Endodermal cell (in vitro differentiated cells): ENCODE measurements at regions not wholly inside any gene's neighbourhood (a gene's known extent, or its start where the extent isn't known, plus 50 kb on each side); places are given as distances from the start of the nearest gene placed in this dataset.

ENCODE experiments used
- DNase-seq: peaks from one replicate; pipeline ENCODE4 v3.0.0-alpha.2; 2017
- H3K27ac ChIP-seq: 2 replicates; pipeline ENCODE4 v1.5.1; 2013; ENCODE audit warnings: mild to moderate bottlenecking, low read depth, low read length, moderate library complexity
- H3K27me3 ChIP-seq: 2 replicates; pipeline ENCODE4 v1.6.1; 2013; ENCODE audit warnings: mild to moderate bottlenecking, low read length, moderate library complexity; ENCODE audit not compliant: insufficient read depth, control insufficient read depth, poor library complexity, severe bottlenecking
- H3K36me3 ChIP-seq: 2 replicates; pipeline ENCODE4 v1.7.0; 2013; ENCODE audit warnings: mild to moderate bottlenecking, low read length, moderate library complexity; ENCODE audit not compliant: control insufficient read depth, insufficient read depth
- H3K4me1 ChIP-seq: one replicate; pipeline ENCODE4 v1.7.0; 2013; ENCODE audit warnings: low read length; ENCODE audit not compliant: control insufficient read depth, insufficient read depth
- H3K4me3 ChIP-seq: 2 replicates; pipeline ENCODE4 v1.5.1; 2013; ENCODE audit warnings: mild to moderate bottlenecking, low read length, moderate library complexity
- H3K9ac ChIP-seq: 2 replicates; pipeline ENCODE4 v1.6.1; 2013; ENCODE audit warnings: mild to moderate bottlenecking, low read length, moderate library complexity; ENCODE audit not compliant: poor library complexity, severe bottlenecking; ENCODE audit errors: extremely low read depth
- H3K9me3 ChIP-seq: 2 replicates; pipeline ENCODE4 v1.6.1; 2013; ENCODE audit warnings: mild to moderate bottlenecking, low read length, moderate library complexity; ENCODE audit not compliant: control insufficient read depth
- H3K27ac Mint-ChIP-seq: 2 replicates; pipeline ENCODE4 v1.8.0; 2020; ENCODE audit warnings: mixed read lengths
- H3K27me3 Mint-ChIP-seq: 2 replicates; pipeline ENCODE4 v1.8.0; 2021; ENCODE audit warnings: mild to moderate bottlenecking, mixed read lengths; ENCODE audit not compliant: insufficient read depth
- H3K36me3 Mint-ChIP-seq: 2 replicates; pipeline ENCODE4 v1.8.0; 2020; ENCODE audit warnings: low read depth, mixed read lengths
- H3K4me1 Mint-ChIP-seq: 2 replicates; pipeline ENCODE4 v1.8.0; 2020; ENCODE audit warnings: mixed read lengths
- H3K4me3 Mint-ChIP-seq: 2 replicates; pipeline ENCODE4 v1.8.0; 2020; ENCODE audit warnings: mild to moderate bottlenecking, moderate library complexity, mixed read lengths
- H3K9me3 Mint-ChIP-seq: 2 replicates; pipeline ENCODE4 v1.8.0; 2020; ENCODE audit warnings: mild to moderate bottlenecking, mixed read lengths
- WGBS, 2 experiments: methylation state at CpG; one replicate each; pipeline versions ENCODE4 v1.1.5 to v1.1.7; 2013; ENCODE audit warnings: missing lambda C conversion rate in 2 of 2, mixed read lengths in 1 of 2; ENCODE audit not compliant: insufficient coverage in 1 of 2, insufficient read length in 1 of 2; 5-methylcytosine and 5-hydroxymethylcytosine counted together
- TF ChIP-seq, protein P1 (sequence below): fragments of 200-600 bp; sonication (generic); conservative IDR thresholded peaks from 2 replicates; pipeline ENCODE4 v1.5.0; 2021; ENCODE audit warnings: antibody characterized with exemption, mild to moderate bottlenecking

DNA sequence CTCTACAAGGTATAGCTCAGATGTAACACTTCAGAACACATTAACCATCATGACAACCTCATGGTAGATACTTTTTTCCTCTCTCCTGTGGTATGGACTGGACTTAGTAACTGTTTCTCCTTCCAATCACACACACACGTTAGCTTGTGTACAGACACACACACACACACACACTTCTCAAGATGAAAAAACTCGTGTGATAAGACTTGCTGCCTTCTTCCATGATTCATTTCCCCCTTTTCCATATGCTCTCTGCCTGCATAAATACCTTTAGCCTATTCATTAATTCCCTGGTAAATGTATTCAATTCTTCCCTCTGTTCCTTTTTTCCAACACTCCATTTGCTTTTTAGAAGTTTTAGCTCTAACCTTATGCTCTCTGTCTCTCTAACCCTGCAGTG, 118.9 kb upstream of the TANK start:
- H3K27me3 ChIP-seq = no peaks in the 10 kb centered on the region
- no peak overlapping the region for H3K27ac ChIP-seq
- Mint-ChIP-seq H3K4me1 (no peaks in the 10 kb centered on the region), H3K27me3 (no peaks in the 10 kb centered on the region), H3K27ac (no peak overlapping the region), H3K9me3 (no peaks in the 10 kb centered on the region), H3K4me3 (no peak overlapping the region), H3K36me3 (no peaks in the 10 kb centered on the region)
- H3K4me3 ChIP-seq = no peak overlapping the region
- DNase-seq = no peak
- WGBS, 2 experiments = 84 to 100% methylated on average over 2 of the region's 2 CpGs
- H3K36me3 ChIP-seq = no peaks in the 10 kb centered on the region
- no peak overlapping the region for H3K9ac ChIP-seq
- H3K9me3 ChIP-seq = no peaks in the 10 kb centered on the region
- no peaks in the 10 kb centered on the region for H3K4me1 ChIP-seq
- TF ChIP-seq, protein P1, sequence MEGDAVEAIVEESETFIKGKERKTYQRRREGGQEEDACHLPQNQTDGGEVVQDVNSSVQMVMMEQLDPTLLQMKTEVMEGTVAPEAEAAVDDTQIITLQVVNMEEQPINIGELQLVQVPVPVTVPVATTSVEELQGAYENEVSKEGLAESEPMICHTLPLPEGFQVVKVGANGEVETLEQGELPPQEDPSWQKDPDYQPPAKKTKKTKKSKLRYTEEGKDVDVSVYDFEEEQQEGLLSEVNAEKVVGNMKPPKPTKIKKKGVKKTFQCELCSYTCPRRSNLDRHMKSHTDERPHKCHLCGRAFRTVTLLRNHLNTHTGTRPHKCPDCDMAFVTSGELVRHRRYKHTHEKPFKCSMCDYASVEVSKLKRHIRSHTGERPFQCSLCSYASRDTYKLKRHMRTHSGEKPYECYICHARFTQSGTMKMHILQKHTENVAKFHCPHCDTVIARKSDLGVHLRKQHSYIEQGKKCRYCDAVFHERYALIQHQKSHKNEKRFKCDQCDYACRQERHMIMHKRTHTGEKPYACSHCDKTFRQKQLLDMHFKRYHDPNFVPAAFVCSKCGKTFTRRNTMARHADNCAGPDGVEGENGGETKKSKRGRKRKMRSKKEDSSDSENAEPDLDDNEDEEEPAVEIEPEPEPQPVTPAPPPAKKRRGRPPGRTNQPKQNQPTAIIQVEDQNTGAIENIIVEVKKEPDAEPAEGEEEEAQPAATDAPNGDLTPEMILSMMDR = no peak

DNA sequence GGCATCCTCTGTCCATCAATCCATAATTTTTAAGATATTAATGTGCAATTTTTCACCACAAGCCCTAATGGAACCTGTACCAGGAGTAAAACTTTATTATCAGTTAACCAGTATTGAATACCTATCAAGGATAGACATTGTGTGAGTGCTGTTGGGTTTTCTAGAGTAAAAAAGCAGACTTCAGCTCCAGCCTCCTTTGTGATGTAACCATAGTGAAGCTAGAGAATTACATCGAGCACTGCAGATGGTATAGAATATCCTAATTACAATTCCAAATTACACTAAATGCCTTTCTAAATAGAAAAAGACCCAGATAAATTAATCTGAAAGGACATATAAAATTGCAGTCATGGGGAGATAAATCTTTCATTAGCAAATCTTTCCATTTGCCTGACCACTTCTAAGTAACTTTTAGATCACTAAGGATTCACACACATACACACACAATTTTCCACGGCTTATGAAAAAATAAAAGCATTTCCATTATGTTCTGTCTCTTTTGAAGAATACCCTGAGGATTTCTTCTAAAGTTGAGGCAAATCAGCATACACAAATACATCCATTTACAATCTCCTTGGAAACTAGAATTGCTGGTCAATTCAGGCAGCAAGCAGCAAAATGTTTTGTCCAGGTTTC, 117.1 kb upstream of the TANK start:
- TF ChIP-seq, protein P1 = no peak
- DNase-seq = no peak
- H3K27ac Mint-ChIP-seq = no peak overlapping the region
- Histone ChIP-seq H3K9ac (no peak overlapping the region), H3K9me3 (no peaks in the 10 kb centered on the region), H3K4me1 (no peaks in the 10 kb centered on the region), H3K27me3 (no peaks in the 10 kb centered on the region), H3K36me3 (no peaks in the 10 kb centered on the region), H3K27ac (peak overlapping the region; percentile 66), H3K4me3 (no peak overlapping the region)
- H3K4me1 Mint-ChIP-seq = peaks cover 2% of the 10 kb centered on the region
- WGBS, 2 experiments = 75% methylated on average over 1 of the region's 2 CpGs; no CpG with 5 or more reads in 1 of the 2 experiments
- H3K36me3 Mint-ChIP-seq = no peaks in the 10 kb centered on the region
- H3K9me3 Mint-ChIP-seq = no peaks in the 10 kb centered on the region
- no peaks in the 10 kb centered on the region for H3K27me3 Mint-ChIP-seq
- H3K4me3 Mint-ChIP-seq = no peak overlapping the region

DNA sequence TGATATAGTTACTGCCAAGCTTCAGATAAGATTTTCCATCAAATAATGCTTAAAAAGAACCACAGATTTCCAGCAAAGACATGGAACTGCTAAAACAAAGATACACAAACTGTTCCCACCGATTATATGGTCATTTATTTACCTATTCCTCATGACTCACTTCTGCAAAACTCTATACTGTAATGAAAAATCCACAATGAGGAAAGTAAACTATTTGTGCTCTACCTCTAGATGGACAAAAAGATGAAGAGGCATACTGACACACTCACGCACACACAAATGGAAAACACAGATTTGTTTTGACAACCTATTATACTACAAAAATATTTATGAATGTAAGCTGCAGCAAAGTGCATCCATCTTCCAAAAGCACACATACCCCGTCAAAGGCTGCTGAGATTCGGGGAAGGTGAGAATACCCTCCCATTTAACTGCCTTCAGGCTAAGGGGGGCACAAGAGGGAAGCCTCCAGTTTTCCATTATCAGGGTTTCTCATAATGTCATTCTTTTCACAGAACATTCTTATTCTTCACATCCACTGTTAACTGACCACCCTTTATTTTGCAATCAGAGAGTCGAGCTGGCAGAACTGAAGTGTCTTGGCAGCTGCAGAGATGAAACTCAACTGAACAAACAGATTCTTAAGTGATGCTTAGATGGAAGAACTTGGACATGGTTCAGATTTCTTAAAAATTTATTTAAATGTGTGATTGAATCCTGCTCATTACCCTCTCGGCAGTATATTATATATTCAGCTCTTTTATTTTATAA, 115.9 kb upstream of the TANK start:
- DNase-seq = no peak
- Histone ChIP-seq H3K4me3 (no peak overlapping the region), H3K9me3 (no peaks in the 10 kb centered on the region), H3K27ac (no peak overlapping the region), H3K36me3 (no peaks in the 10 kb centered on the region), H3K4me1 (no peaks in the 10 kb centered on the region), H3K27me3 (no peaks in the 10 kb centered on the region), H3K9ac (no peak overlapping the region)
- Mint-ChIP-seq H3K9me3 (no peaks in the 10 kb centered on the region), H3K27me3 (no peaks in the 10 kb centered on the region), H3K4me1 (peaks cover 4% of the 10 kb centered on the region), H3K4me3 (no peak overlapping the region), H3K27ac (no peak overlapping the region), H3K36me3 (no peaks in the 10 kb centered on the region)
- 88 to 100% methylated on average over 1 to 5 of the region's 6 CpGs for WGBS, 2 experiments
- TF ChIP-seq, protein P1 = no peak
